ENCODE measurements at regions not wholly inside any gene's neighbourhood (a gene's known extent, or its start where the extent isn't known, plus 50 kb on each side); places are given as distances from the start of the nearest gene placed in this dataset.
"Not testable (repeated sequence)": the region's sequence is repeated elsewhere in the genome, so short reads cannot be mapped to it uniquely, and the experiment has no call there.

DNA sequence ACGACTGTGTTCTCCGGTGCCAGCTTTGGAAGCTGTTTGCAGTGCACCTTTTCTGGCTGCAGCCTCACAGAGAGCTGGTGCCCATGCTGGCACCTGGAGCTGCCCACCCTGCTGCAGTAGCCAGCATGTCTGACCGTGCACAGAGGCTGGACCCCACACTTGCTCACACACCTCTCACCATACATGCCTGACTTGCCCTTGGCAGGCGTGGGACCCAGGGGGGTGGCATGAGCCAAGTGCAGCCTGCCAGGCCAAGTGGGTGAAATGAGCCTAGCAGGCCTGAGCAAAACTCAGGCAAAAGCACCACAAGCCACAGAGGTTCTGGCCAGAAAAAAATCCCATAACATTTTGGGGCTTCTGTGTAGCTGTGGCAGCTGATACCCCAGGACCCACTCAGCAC is 258.8 kb downstream of the XPNPEP1 start:
- in situ Hi-C loops (cut with HindIII; ENCODE audit: low sequenced_read_pairs): no loop called here

DNA sequence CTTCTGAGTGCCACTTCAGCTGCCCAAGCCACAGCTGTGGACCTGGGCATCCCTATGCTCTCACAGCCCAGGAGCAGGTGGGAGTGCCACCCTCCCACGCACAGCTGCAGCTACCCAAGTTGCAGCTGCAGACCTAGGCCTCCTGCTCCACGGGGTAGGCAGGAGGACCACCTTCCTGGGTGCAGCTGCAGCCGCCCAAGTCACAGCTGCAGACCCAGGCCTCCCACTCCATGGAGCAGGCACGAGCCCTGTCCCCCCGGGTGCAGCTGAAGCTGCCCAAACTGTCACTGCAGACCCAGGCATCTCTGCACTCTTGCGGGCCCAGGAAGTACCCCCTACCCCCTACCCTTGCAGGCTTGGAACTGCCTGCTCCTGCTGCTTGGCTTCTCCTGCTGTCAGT is 260.2 kb downstream of the XPNPEP1 start:
- in situ Hi-C loops (cut with HindIII; ENCODE audit: low sequenced_read_pairs): no loop called here

DNA sequence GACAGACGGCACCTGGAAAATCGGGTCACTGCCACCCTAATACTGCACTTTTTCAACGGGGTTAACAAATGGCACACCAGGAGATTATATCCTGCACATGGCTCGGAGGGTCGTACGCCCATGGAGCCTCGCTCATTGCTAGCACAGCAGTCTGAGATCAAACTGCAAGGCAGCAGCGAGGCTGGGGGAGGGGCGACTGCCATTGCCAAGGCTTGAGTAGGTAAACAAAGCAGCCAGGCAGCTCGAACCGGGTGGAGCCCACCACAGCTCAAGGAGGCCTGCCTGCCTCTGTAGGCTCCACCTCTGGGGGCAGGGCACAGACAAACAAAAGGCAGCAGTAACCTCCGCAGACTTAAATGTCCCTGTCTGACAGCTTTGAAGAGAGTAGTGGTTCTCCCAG is 270.7 kb downstream of the XPNPEP1 start:
- in situ Hi-C loops (cut with HindIII; ENCODE audit: low sequenced_read_pairs): not testable (repeated sequence)

DNA sequence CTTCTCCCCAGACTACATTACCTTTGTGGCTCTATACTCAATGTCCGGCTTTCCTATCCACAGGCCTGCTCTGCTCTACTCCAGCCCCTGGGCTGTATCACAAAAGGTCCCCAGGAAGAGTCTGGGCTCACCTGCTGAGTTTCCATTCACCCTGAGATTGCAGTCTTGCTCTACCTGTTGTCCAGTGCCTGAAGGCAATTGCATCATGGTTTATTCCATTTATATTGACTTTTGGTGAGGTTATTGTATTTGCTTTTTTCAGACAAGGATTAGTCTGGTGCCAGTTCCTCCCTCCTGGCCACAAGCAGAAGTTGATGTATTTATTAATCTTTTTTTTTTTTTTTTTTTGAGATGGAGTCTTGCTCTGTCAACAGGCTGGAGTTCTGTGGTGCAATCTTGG is 273.1 kb downstream of the XPNPEP1 start:
- in situ Hi-C loops (cut with HindIII; ENCODE audit: low sequenced_read_pairs): no loop called here

DNA sequence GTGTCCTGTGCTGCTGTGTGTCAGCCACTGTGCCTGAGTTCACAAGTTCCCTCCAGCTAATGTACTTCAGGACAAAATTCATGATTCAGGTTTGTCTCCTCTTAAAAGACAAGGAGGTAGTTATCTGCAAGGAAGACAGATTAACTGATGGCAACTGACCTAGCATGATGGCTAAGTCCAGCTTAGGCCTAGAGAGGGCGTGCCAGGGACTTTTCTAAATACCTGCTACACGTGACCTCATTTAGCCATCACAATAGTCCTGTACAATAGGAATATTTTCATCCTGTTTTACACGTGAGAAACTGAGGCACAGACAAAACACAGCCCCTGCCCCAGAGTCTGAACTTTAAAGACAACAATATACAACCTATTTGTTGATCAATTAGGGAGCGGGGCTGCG is 275.7 kb downstream of the XPNPEP1 start:
- in situ Hi-C loops (cut with HindIII; ENCODE audit: low sequenced_read_pairs): no loop called here

DNA sequence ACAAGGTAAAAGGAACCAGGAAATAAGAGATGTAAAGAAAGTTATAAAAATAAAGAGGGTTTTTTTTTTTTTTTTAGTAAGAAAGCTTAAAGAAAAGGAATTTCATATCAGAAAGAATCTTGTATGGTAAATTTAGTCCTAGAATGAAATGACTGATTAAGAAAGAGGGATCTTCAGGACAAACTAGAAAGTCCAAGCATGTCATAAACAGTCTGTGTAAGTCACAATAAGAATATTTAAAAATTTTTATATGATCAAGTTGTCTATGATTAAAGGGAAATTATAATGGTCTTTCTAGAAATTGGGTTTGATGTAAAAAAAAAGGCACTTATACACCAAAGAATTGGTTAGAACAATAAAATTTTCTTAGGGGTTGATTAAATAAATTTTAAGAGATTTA is 289.5 kb downstream of the XPNPEP1 start:
- in situ Hi-C loops (cut with HindIII; ENCODE audit: low sequenced_read_pairs): no loop called here

DNA sequence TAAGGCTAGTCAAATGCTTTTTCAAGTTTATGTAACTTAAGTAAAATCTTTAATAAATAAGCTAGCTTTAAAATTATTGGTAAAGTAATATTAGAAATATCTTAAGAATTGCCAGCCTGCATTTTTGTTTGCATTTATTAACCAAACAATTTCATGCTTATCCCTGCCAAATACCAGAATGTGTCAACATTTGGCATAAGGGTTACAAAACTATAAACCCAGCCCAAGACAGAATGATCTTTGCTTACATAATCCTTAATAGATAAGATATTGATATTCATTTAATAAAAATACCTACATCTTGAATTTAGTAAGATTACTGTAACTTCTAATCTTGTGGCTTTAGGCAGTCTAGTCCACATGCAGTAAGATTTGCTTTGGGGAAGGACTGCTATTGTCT is 290.3 kb downstream of the XPNPEP1 start:
- in situ Hi-C loops (cut with HindIII; ENCODE audit: low sequenced_read_pairs): not testable (repeated sequence)

DNA sequence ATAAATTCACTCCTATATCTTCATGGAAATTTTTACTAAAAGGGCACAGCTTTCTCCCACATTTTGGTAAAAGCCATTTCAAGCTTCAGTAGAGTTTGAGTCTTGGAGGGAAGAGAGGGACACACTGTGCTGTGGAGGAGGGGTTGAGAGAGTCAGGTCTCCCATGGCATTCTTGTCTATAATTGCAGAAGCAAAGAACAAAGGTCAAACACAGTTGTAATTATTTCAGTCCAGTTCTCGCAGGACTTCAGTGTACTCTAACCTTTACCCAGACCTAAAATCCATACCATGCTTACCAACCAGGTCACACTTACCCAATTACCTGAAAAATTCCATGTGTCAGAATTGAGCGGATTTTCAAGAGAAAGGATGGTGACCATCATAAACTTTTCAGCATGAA is 298.4 kb downstream of the XPNPEP1 start:
- in situ Hi-C loops (cut with HindIII; ENCODE audit: low sequenced_read_pairs): no loop called here

DNA sequence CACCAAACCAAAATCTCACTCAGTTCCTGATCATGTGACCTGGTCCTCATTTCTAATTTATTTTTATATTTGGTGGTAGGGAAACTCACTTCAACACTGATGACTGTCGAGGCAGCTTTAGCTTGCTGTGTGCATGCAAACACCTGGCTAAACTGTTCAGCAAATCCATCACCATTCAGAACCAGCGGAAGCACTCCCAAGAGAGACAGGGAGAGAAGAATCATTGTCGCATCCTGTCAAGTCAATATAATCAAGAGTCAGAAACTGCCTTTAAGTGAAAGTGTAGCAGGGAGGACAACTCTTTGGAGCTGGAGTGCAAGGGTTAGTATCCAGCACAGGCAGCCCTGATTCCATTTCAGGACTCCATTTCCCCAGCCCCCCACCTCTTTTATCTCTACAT is 300.7 kb downstream of the XPNPEP1 start:
- in situ Hi-C loops (cut with HindIII; ENCODE audit: low sequenced_read_pairs): no loop called here

DNA sequence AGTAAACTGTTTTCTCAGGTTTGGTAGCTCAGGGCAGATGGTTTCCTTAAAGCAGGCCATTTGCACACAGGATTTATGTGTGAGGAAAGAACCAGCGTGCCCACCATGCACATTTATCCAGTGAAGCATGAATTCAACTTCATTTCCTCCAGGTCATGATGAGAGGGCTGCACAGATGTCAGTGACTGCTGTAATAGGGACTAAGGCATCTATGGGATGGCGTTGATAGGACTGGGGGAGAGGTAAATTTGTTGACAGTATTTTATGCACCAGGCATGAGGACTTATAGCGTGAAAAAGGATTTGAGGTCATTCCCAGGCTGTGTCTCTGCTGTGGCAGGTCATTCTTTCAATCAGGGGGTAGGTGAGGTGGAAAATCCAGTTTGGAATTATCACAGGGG is 302.9 kb downstream of the XPNPEP1 start:
- in situ Hi-C loops (cut with HindIII; ENCODE audit: low sequenced_read_pairs): no loop called here

DNA sequence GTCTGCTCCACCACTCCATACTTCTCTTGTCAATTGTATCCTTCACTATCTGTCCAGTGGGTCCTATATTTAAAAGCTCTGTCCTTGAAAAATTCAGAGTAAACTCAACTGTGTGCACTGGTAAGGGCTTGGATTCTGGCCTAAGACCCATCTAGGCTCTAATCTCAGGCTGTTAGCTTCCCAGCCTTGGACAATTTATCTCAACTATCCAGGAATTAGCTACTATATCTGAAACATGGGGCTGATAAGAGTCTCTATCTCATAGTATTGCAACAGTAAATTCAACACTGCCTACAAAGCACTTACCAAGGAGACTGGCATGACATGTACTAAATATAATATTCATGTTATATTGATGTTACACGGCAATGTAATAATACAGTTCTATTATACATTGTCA is 303.4 kb downstream of the XPNPEP1 start:
- in situ Hi-C loops (cut with HindIII; ENCODE audit: low sequenced_read_pairs): no loop called here

DNA sequence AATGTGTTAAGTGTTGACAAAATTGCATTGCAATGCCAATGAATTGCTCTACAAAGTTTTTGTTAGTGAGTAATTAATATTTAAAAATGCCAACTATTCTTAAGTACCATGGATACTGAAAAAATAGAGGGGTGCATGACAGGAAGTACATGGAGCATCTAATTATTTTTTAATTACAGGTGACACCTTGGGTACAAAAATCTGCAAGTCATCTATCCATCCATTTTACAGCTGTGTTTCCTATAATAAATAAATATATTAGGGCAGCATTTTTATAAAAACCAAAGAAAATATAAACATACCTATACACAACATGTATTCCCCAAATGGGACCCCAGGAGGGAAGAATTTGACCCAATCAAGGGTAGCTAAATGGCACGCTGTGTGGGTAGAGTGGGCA is 304.6 kb downstream of the XPNPEP1 start:
- in situ Hi-C loops (cut with HindIII; ENCODE audit: low sequenced_read_pairs): no loop called here

DNA sequence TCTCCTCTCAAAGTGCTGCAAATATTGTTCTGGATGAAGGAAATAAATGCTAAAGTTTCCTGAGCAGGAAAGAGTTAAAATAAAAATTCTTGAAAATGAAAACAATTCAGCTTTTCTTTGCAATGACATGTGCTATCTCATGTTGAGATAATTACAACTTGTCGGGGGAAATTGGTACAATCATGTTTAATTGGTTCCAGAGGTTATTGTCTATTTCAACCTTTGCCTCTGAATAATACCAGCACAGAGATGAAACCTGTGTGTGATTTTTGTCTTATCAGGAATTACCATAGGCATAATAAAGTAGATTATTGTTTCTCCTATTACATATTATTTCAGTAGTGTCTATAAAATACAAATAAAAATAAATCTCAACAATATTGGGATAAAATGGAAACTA is 305.0 kb downstream of the XPNPEP1 start:
- in situ Hi-C loops (cut with HindIII; ENCODE audit: low sequenced_read_pairs): no loop called here

DNA sequence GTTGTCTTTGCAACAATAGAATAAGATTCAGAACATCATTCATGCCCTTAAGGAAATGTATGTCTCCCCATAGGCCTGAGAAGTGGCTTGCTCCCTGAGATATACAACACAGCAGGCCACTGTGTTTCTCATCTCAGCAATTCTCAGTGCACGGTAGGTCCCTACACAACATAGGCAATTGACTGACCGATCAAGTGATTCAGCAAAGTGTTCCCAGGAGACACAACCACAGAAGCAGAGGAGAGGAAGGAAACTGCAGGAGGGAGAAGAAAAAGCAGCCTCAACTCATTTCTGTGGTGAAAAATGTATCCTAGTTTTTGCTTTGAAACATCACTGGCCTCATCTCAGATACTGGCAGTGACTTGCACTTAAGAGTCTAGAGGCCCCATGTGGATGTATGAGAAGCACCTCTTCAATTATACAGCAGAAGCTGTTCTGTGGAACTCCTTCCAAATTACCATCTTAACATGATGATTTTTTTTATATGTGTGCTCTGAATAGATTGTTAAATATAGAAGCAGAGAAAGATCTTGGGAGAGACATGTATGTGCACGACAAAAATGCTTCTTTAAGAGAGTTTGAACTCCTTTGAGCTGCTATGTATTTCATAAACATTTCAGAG is 306.8 kb downstream of the XPNPEP1 start:
- in situ Hi-C loops (cut with HindIII; ENCODE audit: low sequenced_read_pairs): no loop called here

DNA sequence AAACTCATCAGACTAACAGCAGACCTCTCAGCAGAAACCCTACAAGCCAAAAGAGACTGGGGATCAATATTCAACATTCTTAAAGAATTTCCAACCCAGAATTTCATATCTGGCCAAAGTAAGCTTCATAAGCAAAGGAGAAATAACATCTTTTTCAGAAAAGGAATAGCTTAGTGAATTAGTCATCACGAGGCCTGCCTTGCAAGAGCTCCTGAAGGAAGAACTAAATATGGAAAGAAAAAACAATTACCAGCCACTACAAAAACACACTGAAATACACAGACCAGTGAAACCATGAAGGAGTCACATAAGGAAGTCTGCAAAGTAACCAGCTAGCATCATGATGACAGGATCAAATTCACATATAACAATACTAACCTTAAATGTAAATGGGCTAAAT is 328.0 kb downstream of the XPNPEP1 start:
- in situ Hi-C loops (cut with HindIII; ENCODE audit: low sequenced_read_pairs): not testable (repeated sequence)

DNA sequence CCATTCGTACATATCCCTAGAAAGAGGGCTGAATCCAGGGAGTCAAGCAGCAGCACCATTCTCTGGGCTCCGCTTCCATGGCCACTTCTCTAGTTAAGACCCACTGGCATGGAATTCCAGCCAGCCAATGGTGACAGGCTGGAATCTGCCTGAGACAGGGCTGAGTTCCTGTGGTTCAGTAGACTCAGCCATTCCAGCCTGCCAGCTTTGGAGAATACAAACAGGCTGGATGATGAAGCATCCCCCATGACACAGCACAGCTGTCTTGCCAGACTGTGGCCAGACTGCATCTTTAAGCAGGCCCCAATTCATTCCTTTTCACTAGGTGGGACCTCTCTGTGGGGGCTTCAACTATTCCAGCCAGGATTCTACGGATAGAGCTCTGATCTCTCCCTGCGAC is 329.6 kb downstream of the XPNPEP1 start:
- in situ Hi-C loops (cut with HindIII; ENCODE audit: low sequenced_read_pairs): no loop called here

DNA sequence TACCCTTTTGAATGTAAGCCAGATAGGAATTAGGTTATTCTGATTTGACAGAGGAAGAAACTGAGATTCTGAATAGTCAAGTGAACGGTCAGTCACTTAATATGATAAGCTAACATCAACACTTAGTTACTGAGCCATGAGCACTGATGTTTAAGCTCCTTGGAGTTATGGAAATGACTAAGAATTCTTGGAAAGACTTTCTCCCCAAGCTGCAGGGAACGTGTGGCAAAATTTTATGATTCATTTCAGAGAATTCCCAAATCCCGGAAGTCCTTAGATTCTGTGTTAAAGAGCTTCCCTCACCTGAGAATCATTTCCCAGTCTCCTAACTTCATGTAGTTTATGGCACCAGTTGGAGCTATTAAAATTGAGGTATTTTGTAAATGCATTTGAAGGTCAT is 330.9 kb downstream of the XPNPEP1 start:
- in situ Hi-C loops (cut with HindIII; ENCODE audit: low sequenced_read_pairs): no loop called here

DNA sequence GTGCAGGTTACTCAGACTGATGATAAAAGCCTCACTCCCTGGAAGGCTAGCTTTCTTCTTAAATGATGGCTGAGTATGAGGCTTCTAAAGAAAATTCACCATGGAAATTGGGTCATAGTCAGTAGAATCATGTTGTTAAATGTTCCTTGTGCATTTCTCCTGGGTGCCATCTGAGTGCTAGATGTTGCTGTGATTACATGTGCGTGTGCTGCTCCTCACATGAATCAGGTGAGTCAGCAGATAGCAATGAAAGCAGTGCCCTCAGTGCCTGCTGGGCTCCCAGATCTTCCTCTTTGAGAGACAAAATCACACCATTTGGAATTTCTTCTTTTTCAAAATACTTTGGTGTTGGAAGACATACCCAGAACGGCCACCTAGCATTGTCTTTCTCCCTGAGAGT is 331.7 kb downstream of the XPNPEP1 start:
- in situ Hi-C loops (cut with HindIII; ENCODE audit: low sequenced_read_pairs): no loop called here

DNA sequence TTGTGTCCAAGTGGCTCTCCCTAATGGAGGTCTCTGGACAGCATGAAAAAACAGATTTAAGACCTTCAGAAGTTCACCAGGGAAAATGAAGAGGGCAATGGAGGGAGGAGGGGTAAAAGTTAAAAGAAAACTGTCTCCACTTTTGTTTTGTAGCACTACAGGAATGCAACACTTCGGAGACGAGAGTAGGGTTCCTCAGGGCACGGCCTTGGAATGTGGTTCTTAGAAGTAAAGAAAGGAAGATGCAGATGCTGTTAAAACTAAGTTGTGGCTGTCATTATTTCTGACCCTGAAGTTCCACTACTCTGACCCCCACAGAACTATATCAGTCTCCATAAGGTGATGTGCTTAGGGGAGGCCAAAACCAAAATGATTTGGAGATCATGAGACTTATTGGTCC is 335.1 kb downstream of the XPNPEP1 start:
- in situ Hi-C loops (cut with HindIII; ENCODE audit: low sequenced_read_pairs): no loop called here

DNA sequence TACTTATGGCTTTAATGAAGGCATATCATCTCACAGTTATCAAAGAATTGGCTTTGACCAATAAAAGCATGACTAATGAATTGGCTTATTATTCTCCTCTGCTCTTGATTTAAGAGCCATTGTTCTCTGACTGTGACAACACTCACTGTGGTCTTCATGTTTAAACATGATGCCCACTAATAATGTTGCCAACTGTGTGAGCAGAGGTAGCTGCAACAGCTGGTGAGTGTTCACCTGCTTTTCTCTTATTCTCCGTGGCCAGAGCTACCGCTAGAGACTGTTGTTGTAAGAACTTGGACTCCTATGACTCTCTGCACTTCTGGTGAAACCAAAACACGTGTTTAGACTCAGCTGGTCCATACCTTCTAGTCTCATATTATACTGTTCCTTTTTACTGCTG is 335.9 kb downstream of the XPNPEP1 start:
- in situ Hi-C loops (cut with HindIII; ENCODE audit: low sequenced_read_pairs): no loop called here

DNA sequence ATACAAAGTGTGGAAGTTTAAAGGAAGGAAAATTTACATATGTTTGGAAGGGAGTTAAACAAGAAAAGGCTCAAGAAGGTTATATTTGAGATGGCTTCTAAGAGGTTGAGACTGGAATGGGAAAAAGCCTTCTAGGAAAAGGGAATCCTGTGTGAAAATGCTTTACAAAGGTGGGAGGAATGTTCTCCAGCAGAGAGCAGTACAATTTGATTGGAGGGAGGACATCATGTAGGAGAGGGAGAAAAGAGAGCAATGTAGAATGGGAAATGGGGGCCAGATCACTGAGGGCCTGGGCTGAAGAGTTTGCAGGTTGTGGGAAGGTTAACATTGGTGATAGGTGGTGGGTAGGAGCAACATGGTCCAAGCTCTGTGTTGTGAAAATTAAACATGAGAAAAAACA is 366.9 kb downstream of the XPNPEP1 start:
- in situ Hi-C loops (cut with HindIII; ENCODE audit: low sequenced_read_pairs): no loop called here

DNA sequence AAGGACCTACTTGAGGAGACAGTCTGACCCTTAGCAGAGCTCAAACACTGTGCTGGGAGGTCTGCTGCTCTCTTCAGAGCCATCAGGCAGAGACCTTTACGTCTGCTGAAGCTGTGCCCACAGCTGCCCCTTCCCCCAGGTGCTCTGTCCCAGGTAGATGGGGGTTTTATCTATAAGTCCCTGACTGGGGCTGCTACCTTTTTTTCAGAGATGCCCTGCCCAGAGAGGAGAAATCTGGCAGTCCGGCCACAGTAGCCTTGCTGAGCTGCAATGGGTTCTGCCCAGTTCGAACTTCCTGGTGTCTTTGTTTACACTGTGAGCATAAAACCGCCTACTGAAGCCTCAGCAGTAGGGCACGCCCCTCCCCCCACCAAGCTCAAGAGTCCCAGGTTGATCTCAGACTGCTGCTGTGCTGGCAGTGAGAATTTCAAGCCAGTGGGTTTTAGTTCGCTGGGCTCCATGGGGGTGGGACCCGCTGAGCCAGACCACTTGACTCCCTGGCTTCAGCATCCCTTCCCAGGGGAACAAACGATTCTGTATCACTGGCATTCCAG is 381.2 kb downstream of the XPNPEP1 start:
- in situ Hi-C loops (cut with HindIII; ENCODE audit: low sequenced_read_pairs): not testable (repeated sequence)

DNA sequence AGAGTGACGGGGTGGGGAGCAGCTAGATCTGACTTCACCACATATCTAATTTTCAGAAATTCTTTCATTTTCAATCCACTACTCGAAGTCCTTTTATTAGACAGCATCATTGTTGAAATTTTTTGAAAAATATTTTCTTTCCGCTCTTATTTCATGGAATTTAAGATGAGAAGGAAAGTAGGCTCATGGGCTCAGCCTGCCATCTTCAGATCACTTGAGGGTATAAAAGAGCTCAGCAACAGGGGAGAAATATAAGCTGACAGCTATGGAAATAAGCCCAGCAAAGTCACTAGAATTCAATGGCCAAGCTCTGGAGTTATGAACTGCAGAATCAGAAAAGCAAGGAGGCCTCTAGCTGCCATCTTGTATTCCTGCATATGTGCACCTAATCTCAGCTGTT is 389.1 kb downstream of the XPNPEP1 start:
- in situ Hi-C loops (cut with HindIII; ENCODE audit: low sequenced_read_pairs): no loop called here

Data from DLD1 (cell line).